ENCODE measurements at regions not wholly inside any gene's neighbourhood (a gene's known extent, or its start where the extent isn't known, plus 50 kb on each side); places are given as distances from the start of the nearest gene placed in this dataset.

GRCh38 chr11:76721755-76722677 is 51.5 kb upstream of the LRRC32 start:
- DNase-seq (ENCODE audit: low read depth, low spot score): peak; percentile 87

GRCh38 chr11:76723142-76723541 is 52.6 kb upstream of the LRRC32 start:
- no peak for DNase-seq (ENCODE audit: low read depth, low spot score)

- DNase-seq (ENCODE audit: low read depth, low spot score): no peak
Measured at GRCh38 chr11:76723548-76723947, 53.0 kb upstream of the LRRC32 start.

- DNase-seq (ENCODE audit: low read depth, low spot score): no peak
Measured at GRCh38 chr11:76724171-76724768, 53.7 kb upstream of the LRRC32 start.

GRCh38 chr11:76728227-76728626 is 54.9 kb upstream of the TSKU start:
- DNase-seq (ENCODE audit: low read depth, low spot score): no peak

GRCh38 chr11:76728778-76729177 is 54.4 kb upstream of the TSKU start:
- no peak for DNase-seq (ENCODE audit: low read depth, low spot score)

- no peak for DNase-seq (ENCODE audit: low read depth, low spot score)
Measured at GRCh38 chr11:76729214-76729613, 53.9 kb upstream of the TSKU start.

- no peak for DNase-seq (ENCODE audit: low read depth, low spot score)
Measured at GRCh38 chr11:76730887-76731565, 52.1 kb upstream of the TSKU start.

- no peak for DNase-seq (ENCODE audit: low read depth, low spot score)
Measured at GRCh38 chr11:76732643-76733042, 50.5 kb upstream of the TSKU start.
